H9 (cell line): ENCODE measurements at regions not wholly inside any gene's neighbourhood (a gene's known extent, or its start where the extent isn't known, plus 50 kb on each side); places are given as distances from the start of the nearest gene placed in this dataset.

Experiments used
- DNase-seq: peaks from one replicate; pipeline ENCODE4 v3.0.0-alpha.2; 2017
- H2AFZ ChIP-seq: one replicate; pipeline ENCODE4 v1.6.1; 2013; ENCODE audit warnings: mild to moderate bottlenecking, low read length, control low read depth, moderate library complexity
- H2AK5ac ChIP-seq: 2 replicates; pipeline ENCODE4 v1.6.1; 2013; ENCODE audit warnings: low read length, control low read depth, mixed read lengths; ENCODE audit not compliant: insufficient read length
- H2BK120ac ChIP-seq: one replicate; pipeline ENCODE4 v1.6.1; 2013; ENCODE audit warnings: low read depth, mild to moderate bottlenecking, low read length, control low read depth, inconsistent platforms; ENCODE audit not compliant: poor library complexity, severe bottlenecking
- H2BK12ac ChIP-seq: 2 replicates; pipeline ENCODE4 v1.6.1; 2013; ENCODE audit warnings: low read length, control low read depth, mixed read lengths, low read depth; ENCODE audit not compliant: insufficient read length
- H2BK15ac ChIP-seq: 2 replicates; pipeline ENCODE4 v1.6.1; 2013; ENCODE audit warnings: low read depth, low read length, control low read depth
- H2BK20ac ChIP-seq: one replicate; pipeline ENCODE4 v1.6.1; 2013; ENCODE audit warnings: low read depth, mild to moderate bottlenecking, low read length, control low read depth, inconsistent platforms; ENCODE audit not compliant: poor library complexity, severe bottlenecking
- H2BK5ac ChIP-seq: 2 replicates; pipeline ENCODE4 v1.6.1; 2013; ENCODE audit warnings: low read length, control low read depth, mixed read lengths; ENCODE audit not compliant: insufficient read length
- H3K14ac ChIP-seq: 2 replicates; pipeline ENCODE4 v1.6.1; 2013; ENCODE audit warnings: low read length, control low read depth; ENCODE audit not compliant: insufficient read depth
- H3K18ac ChIP-seq: 2 replicates; pipeline ENCODE4 v1.6.1; 2013; ENCODE audit warnings: low read depth, mild to moderate bottlenecking, mixed read lengths, low read length, control low read depth; ENCODE audit not compliant: insufficient read length
- H3K23ac ChIP-seq: 2 replicates; pipeline ENCODE4 v1.6.1; 2013; ENCODE audit warnings: low read length, control low read depth, mixed read lengths, low read depth; ENCODE audit not compliant: insufficient read length
- H3K23me2 ChIP-seq: 2 replicates; pipeline ENCODE4 v1.6.1; 2013; ENCODE audit warnings: low read depth, mild to moderate bottlenecking, mixed read lengths, low read length, control low read depth; ENCODE audit not compliant: insufficient read length, poor library complexity, severe bottlenecking
- H3K27ac ChIP-seq: 2 replicates; pipeline ENCODE4 v1.5.1; 2013; ENCODE audit warnings: low read length, control low read depth, mixed read lengths, low read depth; ENCODE audit not compliant: insufficient read length
- H3K27me3 ChIP-seq: 2 replicates; pipeline ENCODE4 v1.6.1; 2013; ENCODE audit warnings: low read length, control low read depth, inconsistent platforms; ENCODE audit not compliant: insufficient read depth
- H3K4ac ChIP-seq: 2 replicates; pipeline ENCODE4 v1.6.1; 2013; ENCODE audit warnings: low read depth, mild to moderate bottlenecking, control low read depth, inconsistent platforms, low read length, moderate library complexity
- H3K4me1 ChIP-seq: 2 replicates; pipeline ENCODE4 v1.6.1; 2013; ENCODE audit warnings: low read length, control low read depth, inconsistent platforms; ENCODE audit not compliant: insufficient read depth
- H3K4me2 ChIP-seq: 2 replicates; pipeline ENCODE4 v1.6.1; 2013; ENCODE audit warnings: low read length, control low read depth, mixed read lengths; ENCODE audit not compliant: insufficient read length, insufficient read depth
- H3K56ac ChIP-seq: 2 replicates; pipeline ENCODE4 v1.6.1; 2013; ENCODE audit warnings: low read depth, mild to moderate bottlenecking, mixed read lengths, low read length, control low read depth; ENCODE audit not compliant: insufficient read length
- H3K79me1 ChIP-seq: 2 replicates; pipeline ENCODE4 v1.6.1; 2013; ENCODE audit warnings: low read depth, mild to moderate bottlenecking, moderate library complexity, low read length, control low read depth, inconsistent platforms; ENCODE audit not compliant: insufficient read depth, poor library complexity, severe bottlenecking
- H3K79me2 ChIP-seq: 2 replicates; pipeline ENCODE4 v1.6.1; 2013; ENCODE audit warnings: low read length, control low read depth, inconsistent platforms; ENCODE audit not compliant: insufficient read depth
- H3K9ac ChIP-seq: 2 replicates; pipeline ENCODE4 v1.6.1; 2013; ENCODE audit warnings: low read length, control low read depth, mixed read lengths; ENCODE audit not compliant: insufficient read length; ENCODE audit errors: extremely low read depth
- H3K9me3 ChIP-seq: one replicate; pipeline ENCODE4 v1.6.1; 2013; ENCODE audit warnings: low read depth, low read length, inconsistent platforms; ENCODE audit not compliant: control insufficient read depth
- H3T11ph ChIP-seq: one replicate; pipeline ENCODE4 v1.6.1; 2013; ENCODE audit warnings: mild to moderate bottlenecking, low read length, control low read depth, inconsistent platforms
- H4K20me1 ChIP-seq: one replicate; pipeline ENCODE4 v1.6.1; 2013; ENCODE audit not compliant: control insufficient read depth, insufficient read length, insufficient read depth
- H4K5ac ChIP-seq: 2 replicates; pipeline ENCODE4 v1.6.1; 2013; ENCODE audit warnings: low read depth, mild to moderate bottlenecking, mixed read lengths, low read length, control low read depth; ENCODE audit not compliant: insufficient read length
- H4K8ac ChIP-seq: replicated peaks from 2 replicates; pipeline ENCODE4 v1.6.1; 2013; ENCODE audit warnings: low read length, control low read depth, mixed read lengths, low read depth; ENCODE audit not compliant: insufficient read length
- H4K91ac ChIP-seq: 2 replicates; pipeline ENCODE4 v1.6.1; 2013; ENCODE audit warnings: low read depth, mild to moderate bottlenecking, moderate library complexity, mixed read lengths, low read length, control low read depth; ENCODE audit not compliant: insufficient read length
- H3K27ac Mint-ChIP-seq, 3 experiments: 2 replicates in 2 of 3; 3 replicates in 1 of 3; pipeline ENCODE4 v1.8.0; 2020 to 2021; ENCODE audit warnings: mixed read lengths in 3 of 3, mild to moderate bottlenecking in 1 of 3, moderate library complexity in 1 of 3
- H3K27me3 Mint-ChIP-seq: 2 replicates; pipeline ENCODE4 v1.8.0; 2021; ENCODE audit warnings: low read depth, mild to moderate bottlenecking, moderate library complexity, mixed read lengths
- H3K36me3 Mint-ChIP-seq, 3 experiments: 2 replicates in 2 of 3; 3 replicates in 1 of 3; pipeline ENCODE4 v1.8.0; 2020 to 2021; ENCODE audit warnings: low read depth in 3 of 3, mixed read lengths in 3 of 3; ENCODE audit not compliant: insufficient read depth in 1 of 3
- H3K4me1 Mint-ChIP-seq, 2 experiments: 2 replicates each; pipeline ENCODE4 v1.8.0; 2020; ENCODE audit warnings: mixed read lengths in 2 of 2
- H3K4me3 Mint-ChIP-seq, 2 experiments: 2 replicates in 1 of 2; 3 replicates in 1 of 2; pipeline ENCODE4 v1.8.0; 2020 to 2021; ENCODE audit warnings: mild to moderate bottlenecking in 2 of 2, mixed read lengths in 2 of 2, moderate library complexity in 1 of 2
- H3K9me3 Mint-ChIP-seq, 2 experiments: 2 replicates in 1 of 2; 3 replicates in 1 of 2; pipeline ENCODE4 v1.8.0; 2020; ENCODE audit warnings: mild to moderate bottlenecking in 2 of 2, mixed read lengths in 2 of 2, moderate library complexity in 1 of 2
- CTCF ChIP-seq: fragments of 200-600 bp; sonication (generic); conservative IDR thresholded peaks from 3 replicates; pipeline ENCODE4 v1.8.0; 2021; ENCODE audit warnings: antibody characterized with exemption, mild to moderate bottlenecking
- WGBS: extraction: QIAGEN DNeasy Blood & Tissue Kit; methylation state at CpG from one replicate; pipeline ENCODE4 v1.1.7; 2013; ENCODE audit warnings: missing lambda C conversion rate, low lambda C conversion rate, mixed read lengths; ENCODE audit not compliant: insufficient read length; ENCODE audit errors: extremely low coverage; 5-methylcytosine and 5-hydroxymethylcytosine counted together

GRCh38 chr18:78621141-78621755, 358.4 kb upstream of the SALL3 start:
- Histone ChIP-seq H4K8ac (no peak overlapping the region), H3K23me2 (peaks cover 2% of the 10 kb centered on the region), H3K79me2 (no peaks in the 10 kb centered on the region), H2BK20ac (no peak overlapping the region), H3K4ac (no peak overlapping the region), H3K27me3 (no peaks in the 10 kb centered on the region), H2BK15ac (no peak overlapping the region), H3K4me2 (no peak overlapping the region), H2BK120ac (no peak overlapping the region), H3K4me1 (no peaks in the 10 kb centered on the region), H3K23ac (no peak overlapping the region), H2BK12ac (no peak overlapping the region), H3K9ac (no peak overlapping the region), H4K20me1 (no peaks in the 10 kb centered on the region), H3K9me3 (no peaks in the 10 kb centered on the region), H3K14ac (no peak overlapping the region), H2AFZ (no peak overlapping the region), H3K56ac (no peak overlapping the region), H4K91ac (no peak overlapping the region), H4K5ac (no peak overlapping the region), H3K79me1 (no peaks in the 10 kb centered on the region), H3T11ph (no peak overlapping the region), H3K18ac (no peak overlapping the region), H2BK5ac (no peak overlapping the region), H3K27ac (no peak overlapping the region), H2AK5ac (no peak overlapping the region)
- Mint-ChIP-seq H3K27ac (no peak overlapping the region), H3K36me3 (no peaks in the 10 kb centered on the region), H3K9me3 (peaks cover 5 to 6% of the 10 kb centered on the region in 2 experiments; a peak in 3 of 5 replicates), H3K27me3 (peaks cover 4% of the 10 kb centered on the region), H3K4me1 (peaks cover 9 to 10% of the 10 kb centered on the region in 2 experiments), H3K4me3 (no peak overlapping the region)
- no CpG with 5 or more reads among the region's 9 CpGs for WGBS
- no peak for TF ChIP-seq CTCF
- DNase-seq, result no peak
